Thyroid gland (tissue), 4 donors: ENCODE measurements at regions not wholly inside any gene's neighbourhood (a gene's known extent, or its start where the extent isn't known, plus 50 kb on each side); places are given as distances from the start of the nearest gene placed in this dataset.

Experiments used
- CTCF ChIP-seq, 6 experiments: fragments of 200-600 bp in 3 of 6; fragments of 450-650 bp in 3 of 6; sonication (generic) in 3 of 6; IDR thresholded peaks; one replicate each; pipeline ENCODE4 v1.5.1; 2016 to 2019; ENCODE audit warnings: antibody characterized with exemption in 6 of 6, mild to moderate bottlenecking in 2 of 6, inconsistent platforms in 1 of 6, moderate library complexity in 1 of 6
- POLR2A ChIP-seq, 2 donors: fragments of 450-650 bp; IDR thresholded peaks; one replicate each; pipeline ENCODE4 v1.6.1; 2017; ENCODE audit warnings: antibody characterized with exemption in 2 of 2, mild to moderate bottlenecking in 2 of 2, moderate library complexity in 1 of 2

- TF ChIP-seq CTCF (IDR thresholded peaks at IDR 0.05) (no peak), POLR2A (IDR thresholded peaks at IDR 0.05) (no peak)
Measured at GRCh38 chr14:89675590-89675989, 258.6 kb upstream of the FOXN3 start.
